ENCODE measurements at regions not wholly inside any gene's neighbourhood (a gene's known extent, or its start where the extent isn't known, plus 50 kb on each side); places are given as distances from the start of the nearest gene placed in this dataset.

DNA sequence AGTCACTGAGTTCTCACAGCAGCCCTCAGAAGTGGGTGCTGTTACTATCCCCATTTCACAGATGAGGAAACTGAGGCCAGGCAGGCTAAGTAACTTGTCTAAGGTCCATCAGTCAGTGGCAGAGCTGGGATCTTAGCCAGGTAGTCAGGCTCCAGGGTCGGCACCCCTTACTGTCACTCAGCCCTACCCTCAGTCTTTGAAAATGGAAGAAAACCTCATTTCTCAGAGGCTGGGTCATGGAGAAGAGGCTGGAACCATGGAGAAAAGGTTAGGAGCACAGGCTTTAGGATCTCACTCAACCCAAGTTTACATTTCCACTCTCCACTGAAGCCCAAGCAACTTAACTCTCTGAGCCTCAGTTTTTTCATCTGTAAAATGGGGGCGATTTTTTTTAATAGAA is 116.2 kb upstream of the SIRPG start:
- no peak overlapping the region for H3K4me3 ChIP-seq (replicated peaks; ENCODE audit: low read depth, low read length)
- TF ChIP-seq CTCF (IDR thresholded peaks at IDR 0.05; ENCODE audit: low read depth, low read length, missing control alignments): no peak
- no peak for DNase-seq (ENCODE audit: extremely low read depth, low read depth)

DNA sequence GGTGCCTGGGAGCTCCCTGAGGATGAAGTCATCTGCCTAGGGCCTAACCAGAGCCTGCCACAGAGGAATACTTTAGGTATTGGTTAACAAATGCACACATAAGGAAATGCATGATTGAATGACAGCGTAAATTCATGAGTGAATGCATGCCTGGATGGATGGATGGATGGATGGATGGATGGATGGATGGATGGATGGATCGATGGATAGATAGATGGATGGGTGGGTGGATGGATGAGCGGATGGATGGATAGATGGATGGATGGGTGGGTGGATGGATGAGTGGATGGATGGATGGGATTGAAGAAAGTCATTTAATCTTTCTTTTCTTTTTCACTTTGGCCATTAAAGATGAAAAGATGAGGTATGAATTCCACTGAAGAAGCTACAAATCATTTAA is 111.9 kb upstream of the SIRPG start:
- no peak for DNase-seq (ENCODE audit: extremely low read depth, low read depth)
- no peak overlapping the region for H3K4me3 ChIP-seq (replicated peaks; ENCODE audit: low read depth, low read length)
- no peak for TF ChIP-seq CTCF (IDR thresholded peaks at IDR 0.05; ENCODE audit: low read depth, low read length, missing control alignments)

DNA sequence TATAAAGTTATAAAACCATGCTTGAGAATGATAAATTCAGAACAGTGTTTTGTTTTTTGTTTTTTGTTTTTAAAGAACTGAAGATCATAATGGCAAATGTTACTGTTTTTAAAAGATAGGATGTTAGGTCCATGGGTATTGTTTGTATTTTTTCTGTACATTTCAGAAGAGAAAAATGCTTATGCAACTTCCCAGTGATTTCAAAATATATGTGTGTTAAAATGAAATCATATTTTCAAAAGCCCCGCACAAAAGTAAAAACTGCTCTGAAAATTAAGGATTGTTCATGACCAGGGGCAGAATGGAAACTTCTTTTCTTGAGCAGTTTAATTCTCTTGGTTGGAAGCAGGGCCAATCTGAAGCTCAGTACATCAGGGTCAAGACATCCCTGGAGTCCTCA is 109.2 kb upstream of the SIRPG start:
- DNase-seq (ENCODE audit: extremely low read depth, low read depth): no peak
- no peak overlapping the region for H3K4me3 ChIP-seq (replicated peaks; ENCODE audit: low read depth, low read length)
- no peak for TF ChIP-seq CTCF (IDR thresholded peaks at IDR 0.05; ENCODE audit: low read depth, low read length, missing control alignments)

DNA sequence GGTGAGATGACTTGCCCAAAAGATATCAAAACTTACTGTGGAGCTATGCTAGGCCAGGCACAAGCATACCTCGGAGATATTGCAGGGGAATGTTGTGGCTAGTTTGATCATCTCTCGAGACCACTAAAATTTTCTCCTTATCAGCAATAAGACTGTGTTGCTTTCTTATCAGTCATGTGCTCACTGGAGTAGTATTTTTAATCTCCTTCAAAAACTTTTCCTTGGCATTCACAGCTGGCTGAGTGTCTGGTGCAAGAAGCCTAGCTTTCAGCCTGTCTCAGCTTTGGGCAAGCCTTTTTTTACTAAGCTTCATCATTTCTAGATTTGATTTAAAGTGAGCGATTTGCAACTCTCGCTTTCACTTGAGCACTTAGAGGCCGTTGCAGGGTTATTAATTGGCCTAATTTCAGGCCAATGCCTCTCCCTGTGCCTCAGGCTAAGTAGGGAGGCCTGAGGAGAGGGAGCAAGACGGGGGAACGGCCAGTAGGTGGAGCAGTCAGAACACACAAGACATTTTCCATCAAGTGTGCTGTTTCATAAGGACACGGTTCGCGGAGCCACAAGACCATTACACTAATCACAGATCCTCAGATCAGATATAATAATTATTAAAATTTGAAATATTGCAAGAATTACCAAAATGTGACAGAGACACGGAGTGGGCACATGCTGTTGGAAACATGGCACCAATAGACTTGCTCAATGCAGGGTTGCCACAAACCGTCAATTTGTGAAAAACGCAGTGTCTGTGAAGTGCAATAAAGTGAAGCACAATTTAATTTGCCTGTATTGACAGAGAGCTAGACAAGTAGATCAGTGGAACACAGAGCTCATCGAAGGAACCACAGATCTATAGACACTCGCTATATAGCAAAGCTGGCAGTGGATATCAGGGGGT is 106.8 kb upstream of the SIRPG start:
- DNase-seq (ENCODE audit: extremely low read depth, low read depth): peak; percentile 48
- no peak overlapping the region for H3K4me3 ChIP-seq (replicated peaks; ENCODE audit: low read depth, low read length)
- peak; percentile 84 for TF ChIP-seq CTCF (IDR thresholded peaks at IDR 0.05; ENCODE audit: low read depth, low read length, missing control alignments)

GRCh38 chr20:1761598-1761997 is 104.0 kb upstream of the SIRPG start:
- TF ChIP-seq CTCF (IDR thresholded peaks at IDR 0.05; ENCODE audit: low read depth, low read length, missing control alignments): no peak
- no peak for DNase-seq (ENCODE audit: extremely low read depth, low read depth)
- H3K4me3 ChIP-seq (replicated peaks; ENCODE audit: low read depth, low read length): no peak overlapping the region

GRCh38 chr20:1761116-1761515 is 103.5 kb upstream of the SIRPG start:
- no peak for TF ChIP-seq CTCF (IDR thresholded peaks at IDR 0.05; ENCODE audit: low read depth, low read length, missing control alignments)
- no peak overlapping the region for H3K4me3 ChIP-seq (replicated peaks; ENCODE audit: low read depth, low read length)
- DNase-seq (ENCODE audit: extremely low read depth, low read depth): no peak

All from HFF-Myc (cell line).